IMR-90 (cell line): ENCODE measurements at regions not wholly inside any gene's neighbourhood (a gene's known extent, or its start where the extent isn't known, plus 50 kb on each side); places are given as distances from the start of the nearest gene placed in this dataset.
"Not testable (repeated sequence)": the region's sequence is repeated elsewhere in the genome, so short reads cannot be mapped to it uniquely, and the experiment has no call there.

ENCODE experiments used
- ATAC-seq: fragments of 200-7000 bp; cut with Tn5 transposase; 2 replicates; pipeline ENCODE4 v1.9.1; 2020; ENCODE audit warnings: low read depth, mild to moderate bottlenecking, moderate library complexity
- BruUV-seq: library from RNA; stranded (reverse); fragments of 400-500 nt; replicated peaks from 2 replicates; lab custom pipeline; 2021; lab: Mats Ljungman, UMichigan
- CTCF ChIA-PET: fragments of 300-600 bp; formaldehyde crosslinking; extraction: SDS; loops from one replicate; lab custom pipeline; 2021; ENCODE audit warnings: antibody characterized with exemption; lab: Yijun Ruan, JAX
- POLR2A ChIA-PET: fragments of 300-600 bp; sonication (Branson Sonifier 250); formaldehyde crosslinking; loops from one replicate; lab custom pipeline; 2022; ENCODE audit warnings: antibody characterized with exemption; ENCODE audit not compliant: unreplicated experiment; lab: Charles Lee
- DNase-seq: peaks from one replicate; pipeline ENCODE4 v3.0.0; 2013
- H2AFZ ChIP-seq: replicated peaks from 2 replicates; pipeline ENCODE3; 2013; ENCODE audit warnings: low read length, mild to moderate bottlenecking; ENCODE audit not compliant: poor library complexity
- H2AK5ac ChIP-seq: 2 replicates; pipeline ENCODE4 v1.6.1; 2013; ENCODE audit warnings: low read depth, low read length, inconsistent platforms
- H2AK9ac ChIP-seq: replicated peaks from 2 replicates; pipeline ENCODE3; 2013; ENCODE audit warnings: mild to moderate bottlenecking, low read depth, low read length, moderate library complexity; ENCODE audit not compliant: poor library complexity
- H2BK120ac ChIP-seq: 2 replicates; pipeline ENCODE4 v1.6.1; 2013; ENCODE audit warnings: low read depth, low read length, inconsistent platforms
- H2BK15ac ChIP-seq: 3 replicates; pipeline ENCODE4 v1.6.1; 2013; ENCODE audit warnings: low read depth, low read length, inconsistent platforms
- H2BK20ac ChIP-seq: 2 replicates; pipeline ENCODE4 v1.6.1; 2013; ENCODE audit warnings: low read depth, mild to moderate bottlenecking, inconsistent platforms, low read length, moderate library complexity
- H2BK5ac ChIP-seq: 2 replicates; pipeline ENCODE4 v1.6.1; 2013; ENCODE audit warnings: mild to moderate bottlenecking, low read depth, low read length, inconsistent platforms; ENCODE audit not compliant: poor library complexity, severe bottlenecking
- H3K14ac ChIP-seq: replicated peaks from 2 replicates; pipeline ENCODE4 v1.6.1; 2013; ENCODE audit warnings: low read depth, low read length, inconsistent platforms
- H3K18ac ChIP-seq: 2 replicates; pipeline ENCODE4 v1.6.1; 2013; ENCODE audit warnings: low read depth, low read length, control low read depth
- H3K23ac ChIP-seq: 2 replicates; pipeline ENCODE4 v1.6.1; 2013; ENCODE audit warnings: low read depth, low read length, inconsistent platforms
- H3K27ac ChIP-seq: 2 replicates; pipeline ENCODE4 v1.5.1; 2013; ENCODE audit warnings: mild to moderate bottlenecking, control low read depth, low read length; ENCODE audit not compliant: insufficient read depth
- H3K27me3 ChIP-seq: 2 replicates; pipeline ENCODE4 v1.6.1; 2013; ENCODE audit warnings: low read length; ENCODE audit not compliant: control insufficient read depth, insufficient read depth
- H3K36me3 ChIP-seq: 2 replicates; pipeline ENCODE4 v1.6.1; 2013; ENCODE audit warnings: low read length, mixed read lengths; ENCODE audit not compliant: control insufficient read depth, insufficient read depth
- H3K4ac ChIP-seq: 2 replicates; pipeline ENCODE4 v1.6.1; 2013; ENCODE audit warnings: low read depth, low read length, inconsistent platforms
- H3K4me1 ChIP-seq: 2 replicates; pipeline ENCODE4 v1.6.1; 2013; ENCODE audit warnings: low read length, mixed read lengths; ENCODE audit not compliant: control insufficient read depth, insufficient read depth
- H3K4me2 ChIP-seq: 2 replicates; pipeline ENCODE4 v1.6.1; 2013; ENCODE audit warnings: low read depth, mild to moderate bottlenecking, control low read depth, low read length, moderate library complexity
- H3K4me3 ChIP-seq: 2 replicates; pipeline ENCODE4 v1.5.1; 2013; ENCODE audit warnings: low read depth, mild to moderate bottlenecking, control low read depth, low read length, moderate library complexity; ENCODE audit not compliant: insufficient read depth
- H3K56ac ChIP-seq: 2 replicates; pipeline ENCODE4 v1.6.1; 2013; ENCODE audit warnings: low read length, inconsistent platforms; ENCODE audit not compliant: insufficient read depth; ENCODE audit errors: extremely low read depth
- H3K79me1 ChIP-seq, 2 experiments: 2 replicates each; pipeline ENCODE4 v1.6.1; 2013; ENCODE audit warnings: low read length in 2 of 2, inconsistent platforms in 1 of 2, low read depth in 1 of 2
- H3K9ac ChIP-seq: 2 replicates; pipeline ENCODE4 v1.6.1; 2013; ENCODE audit warnings: low read depth, low read length, control low read depth
- H3K9me1 ChIP-seq: 2 replicates; pipeline ENCODE4 v1.6.1; 2013; ENCODE audit warnings: low read length, inconsistent platforms; ENCODE audit not compliant: insufficient read depth
- H3K9me3 ChIP-seq: 2 replicates; pipeline ENCODE4 v1.6.1; 2013; ENCODE audit warnings: low read length; ENCODE audit not compliant: control insufficient read depth, insufficient read depth
- H4K20me1 ChIP-seq: 2 replicates; pipeline ENCODE4 v1.6.1; 2013; ENCODE audit warnings: low read length, inconsistent platforms; ENCODE audit not compliant: insufficient read depth
- H4K5ac ChIP-seq: 2 replicates; pipeline ENCODE4 v1.6.1; 2013; ENCODE audit warnings: mild to moderate bottlenecking, low read depth, low read length, control low read depth
- H4K8ac ChIP-seq, 2 experiments: 2 replicates each; pipeline ENCODE4 v1.6.1; 2013; ENCODE audit warnings: low read depth in 2 of 2, low read length in 2 of 2, control low read depth in 1 of 2, inconsistent platforms in 1 of 2
- H4K91ac ChIP-seq: 2 replicates; pipeline ENCODE4 v1.6.1; 2013; ENCODE audit warnings: low read depth, low read length, inconsistent platforms; ENCODE audit not compliant: insufficient read depth
- WGBS, 2 experiments: methylation state at CpG; one replicate each; pipeline versions ENCODE4 v1.1.5 to v1.1.7; 2013; ENCODE audit warnings: missing lambda C conversion rate in 2 of 2; ENCODE audit not compliant: insufficient read length in 1 of 2; ENCODE audit errors: extremely low coverage in 2 of 2; 5-methylcytosine and 5-hydroxymethylcytosine counted together
- dilution Hi-C: fragments of 300-500 bp; cut with HindIII; formaldehyde crosslinking; loops from one replicate; pipeline ENCODE4 v1.14.3; 2018; ENCODE audit warnings: low sequenced_read_pairs; ENCODE audit not compliant: unreplicated experiment
- in situ Hi-C: fragments of 300-500 bp; cut with MboI; formaldehyde crosslinking; loops from 3 replicates; pipeline ENCODE4 v1.14.3; 2019; ENCODE audit warnings: low sequenced_read_pairs, inconsistent platforms, mixed read lengths
- intact Hi-C: fragments of 100-400 bp; cut with micrococcal nuclease; formaldehyde crosslinking; loops from 2 replicates; pipeline ENCODE4 v1.10.0; 2022

DNA sequence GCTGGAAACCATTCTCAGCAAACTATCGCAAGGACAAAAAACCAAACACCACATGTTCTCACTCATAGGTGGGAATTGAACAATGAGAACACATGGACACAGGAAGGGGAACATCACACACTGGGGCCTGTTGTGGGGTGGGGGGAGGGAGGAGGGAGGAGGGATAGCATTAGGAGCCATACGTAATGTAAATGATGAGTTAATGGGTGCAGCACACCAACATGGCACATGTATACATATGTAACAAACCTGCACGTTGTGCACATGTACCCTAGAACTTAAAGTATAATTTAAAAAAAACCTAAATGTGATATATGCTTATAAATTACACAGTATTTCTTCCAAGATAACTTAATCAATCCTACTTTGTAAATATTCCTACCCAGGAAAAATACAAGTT, 173.3 kb upstream of the WDFY3 start:
- H3K18ac ChIP-seq, H3K79me1 ChIP-seq, BruUV-seq, dilution Hi-C loops, H3K9me1 ChIP-seq, H3K4me1 ChIP-seq, H3K36me3 ChIP-seq, H4K91ac ChIP-seq, H3K9ac ChIP-seq, H3K9me3 ChIP-seq, H3K23ac ChIP-seq, H2AK9ac ChIP-seq, H2AFZ ChIP-seq, intact Hi-C loops, in situ Hi-C loops, H2BK5ac ChIP-seq, DNase-seq, H2AK5ac ChIP-seq, H4K5ac ChIP-seq, H3K14ac ChIP-seq, H4K8ac ChIP-seq, H4K20me1 ChIP-seq, CTCF ChIA-PET, H3K56ac ChIP-seq, H3K4me3 ChIP-seq, H3K4ac ChIP-seq, H3K27me3 ChIP-seq, H2BK20ac ChIP-seq, H2BK15ac ChIP-seq, H2BK120ac ChIP-seq, H3K27ac ChIP-seq, H3K4me2 ChIP-seq, ATAC-seq, POLR2A ChIA-PET: not testable (repeated sequence)
- WGBS, 2 experiments: no CpG with 5 or more reads among the region's 3 CpGs
